Choroid plexus epithelial cell (primary cell): ENCODE measurements at regions not wholly inside any gene's neighbourhood (a gene's known extent, or its start where the extent isn't known, plus 50 kb on each side); places are given as distances from the start of the nearest gene placed in this dataset.
"Not testable (repeated sequence)": the region's sequence is repeated elsewhere in the genome, so short reads cannot be mapped to it uniquely, and the experiment has no call there.

Experiments used
- DNase-seq: peaks from one replicate; pipeline ENCODE4 v3.0.0-alpha.2; 2010; ENCODE audit warnings: low read depth
- H3K4me3 ChIP-seq: 2 replicates; pipeline ENCODE4 v1.5.1; 2011; ENCODE audit warnings: low read depth, mild to moderate bottlenecking, control low read depth, low read length, moderate library complexity
- TF ChIP-seq, protein P1 (sequence below): conservative IDR thresholded peaks from 2 replicates; pipeline ENCODE4 v1.5.1; 2011; ENCODE audit warnings: low read depth, mild to moderate bottlenecking, control low read depth, inconsistent platforms, low read length, moderate library complexity

- peak; percentile 6 for DNase-seq
- TF ChIP-seq, protein P1, sequence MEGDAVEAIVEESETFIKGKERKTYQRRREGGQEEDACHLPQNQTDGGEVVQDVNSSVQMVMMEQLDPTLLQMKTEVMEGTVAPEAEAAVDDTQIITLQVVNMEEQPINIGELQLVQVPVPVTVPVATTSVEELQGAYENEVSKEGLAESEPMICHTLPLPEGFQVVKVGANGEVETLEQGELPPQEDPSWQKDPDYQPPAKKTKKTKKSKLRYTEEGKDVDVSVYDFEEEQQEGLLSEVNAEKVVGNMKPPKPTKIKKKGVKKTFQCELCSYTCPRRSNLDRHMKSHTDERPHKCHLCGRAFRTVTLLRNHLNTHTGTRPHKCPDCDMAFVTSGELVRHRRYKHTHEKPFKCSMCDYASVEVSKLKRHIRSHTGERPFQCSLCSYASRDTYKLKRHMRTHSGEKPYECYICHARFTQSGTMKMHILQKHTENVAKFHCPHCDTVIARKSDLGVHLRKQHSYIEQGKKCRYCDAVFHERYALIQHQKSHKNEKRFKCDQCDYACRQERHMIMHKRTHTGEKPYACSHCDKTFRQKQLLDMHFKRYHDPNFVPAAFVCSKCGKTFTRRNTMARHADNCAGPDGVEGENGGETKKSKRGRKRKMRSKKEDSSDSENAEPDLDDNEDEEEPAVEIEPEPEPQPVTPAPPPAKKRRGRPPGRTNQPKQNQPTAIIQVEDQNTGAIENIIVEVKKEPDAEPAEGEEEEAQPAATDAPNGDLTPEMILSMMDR, result no peak
These were observed 76.1 kb upstream of the GPR6 start for GRCh38 chr6:109901976-109902375.

GRCh38 chr6:109902870-109903269, 75.2 kb upstream of the GPR6 start:
- no peak overlapping the region for H3K4me3 ChIP-seq
- TF ChIP-seq, protein P1, result no peak
- no peak for DNase-seq

More at GRCh38 chr6:109901976-109902375, 76.1 kb upstream of the GPR6 start:
- H3K4me3 ChIP-seq, result no peak overlapping the region

- TF ChIP-seq, protein P1, result no peak
- no peak overlapping the region for H3K4me3 ChIP-seq
- DNase-seq, result no peak
These were observed 67.5 kb upstream of the GPR6 start for GRCh38 chr6:109910571-109910970.

- TF ChIP-seq, protein P1, result no peak
- no peak for DNase-seq
- H3K4me3 ChIP-seq, result no peak overlapping the region
These were observed 66.0 kb upstream of the GPR6 start for GRCh38 chr6:109912118-109912517.

DNA sequence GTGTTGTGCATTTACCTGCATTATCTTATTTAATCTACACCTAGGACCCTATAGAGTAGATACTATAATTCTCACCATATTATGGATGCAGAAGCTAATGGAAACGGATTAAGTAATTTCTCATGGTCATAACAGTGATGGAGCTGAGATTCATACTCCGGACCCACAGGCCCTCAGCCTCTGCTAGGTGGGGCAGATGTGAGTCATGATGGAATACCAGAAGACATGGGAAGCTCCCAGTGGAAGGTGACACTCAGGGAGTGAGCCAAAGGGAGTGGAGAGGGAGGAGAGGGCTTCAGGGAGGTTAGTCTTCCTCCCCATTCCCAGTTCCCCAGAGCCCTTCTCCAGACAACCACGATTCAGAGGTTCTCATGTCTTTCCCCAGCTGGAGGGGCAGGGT, 65.2 kb upstream of the GPR6 start:
- TF ChIP-seq, protein P1, result no peak
- no peak overlapping the region for H3K4me3 ChIP-seq
- no peak for DNase-seq

- H3K4me3 ChIP-seq, DNase-seq: not testable (repeated sequence)
These were observed 62.4 kb upstream of the GPR6 start for GRCh38 chr6:109915748-109916147.

- DNase-seq, result no peak
- H3K4me3 ChIP-seq, result no peak overlapping the region
- TF ChIP-seq, protein P1, result no peak
These were observed 61.4 kb upstream of the GPR6 start for GRCh38 chr6:109916759-109917158.

DNA sequence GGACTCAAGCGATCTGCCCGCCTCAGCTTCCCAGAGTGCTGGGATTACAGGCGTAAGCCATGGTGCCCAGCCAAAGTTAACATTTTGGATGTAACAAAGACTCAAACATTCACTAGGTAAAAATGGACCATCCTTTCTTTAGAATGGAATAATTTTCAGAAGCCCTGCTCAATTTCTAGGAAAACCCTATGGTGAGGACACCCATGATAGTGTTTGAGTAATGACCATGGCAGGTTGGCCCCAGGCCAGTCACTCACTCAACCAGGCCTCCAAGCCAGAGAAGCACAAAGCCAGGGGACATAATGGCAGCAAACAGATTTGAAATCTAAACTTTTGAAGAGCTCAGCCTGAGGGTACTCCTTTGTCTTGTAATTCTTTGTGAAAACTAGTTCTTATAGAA, 59.9 kb upstream of the GPR6 start:
- DNase-seq, result no peak
- H3K4me3 ChIP-seq, result no peak overlapping the region
- TF ChIP-seq, protein P1, result no peak
